Breast epithelium (tissue), 4 donors: ENCODE measurements at regions not wholly inside any gene's neighbourhood (a gene's known extent, or its start where the extent isn't known, plus 50 kb on each side); places are given as distances from the start of the nearest gene placed in this dataset.
"Not testable (repeated sequence)": the region's sequence is repeated elsewhere in the genome, so short reads cannot be mapped to it uniquely, and the experiment has no call there.

Experiments used
- DNase-seq, 2 donors: peaks; one replicate each; pipeline ENCODE4 v3.0.0-alpha.2; 2019; ENCODE audit warnings: low spot score in 2 of 2
- H3K27ac ChIP-seq, 2 donors: fragments of 200-600 bp; sonication (generic) in 1 of 2; one replicate each; pipeline ENCODE4 v1.5.1; 2016 to 2019; ENCODE audit warnings: mild to moderate bottlenecking in 1 of 2
- H3K27me3 ChIP-seq, 2 donors: fragments of 200-600 bp; sonication (generic) in 1 of 2; one replicate each; pipeline versions ENCODE4 v1.5.1 to v1.6.0; 2017 to 2019; ENCODE audit warnings: control low read depth in 1 of 2, mild to moderate bottlenecking in 1 of 2
- H3K36me3 ChIP-seq: fragments of 200-600 bp; one replicate; pipeline ENCODE4 v1.5.1; 2019
- H3K4me1 ChIP-seq, 2 donors: fragments of 200-600 bp; sonication (generic); one replicate each; pipeline ENCODE4 v1.5.1; 2016 to 2019; ENCODE audit warnings: control low read depth in 1 of 2
- H3K4me3 ChIP-seq, 3 donors: fragments of 200-600 bp; sonication (generic); 1 replicate in 2 of 3; 2 replicates in 1 of 3; pipeline ENCODE4 v1.5.1; 2016 to 2019; ENCODE audit warnings: mild to moderate bottlenecking in 3 of 3, moderate library complexity in 2 of 3
- H3K9me3 ChIP-seq, 2 donors: fragments of 200-600 bp; sonication (generic) in 1 of 2; one replicate each; pipeline ENCODE4 v1.5.1; 2016 to 2019; ENCODE audit warnings: control low read depth in 1 of 2
- POLR2A ChIP-seq: fragments of 450-650 bp; IDR thresholded peaks from one replicate; pipeline ENCODE4 v1.6.1; 2016; ENCODE audit warnings: antibody characterized with exemption, mild to moderate bottlenecking, moderate library complexity
- POLR2AphosphoS5 ChIP-seq, 3 donors: sonication (generic); formaldehyde crosslinking; IDR thresholded peaks; one replicate each; pipeline ENCODE4 v1.6.1; 2017; ENCODE audit warnings: antibody characterized with exemption in 3 of 3
- intact Hi-C: fragments of 100-400 bp; cut with DNase I; formaldehyde crosslinking; loops from one replicate; pipeline ENCODE4 v1.15.1; 2023; ENCODE audit warnings: low total_unique reads
- TF ChIP-seq, protein P1 (sequence below), 3 donors: fragments of 450-650 bp; IDR thresholded peaks; one replicate each; pipeline ENCODE4 v1.5.1; 2016 to 2017; ENCODE audit warnings: antibody characterized with exemption in 3 of 3, mild to moderate bottlenecking in 3 of 3, moderate library complexity in 3 of 3

DNA sequence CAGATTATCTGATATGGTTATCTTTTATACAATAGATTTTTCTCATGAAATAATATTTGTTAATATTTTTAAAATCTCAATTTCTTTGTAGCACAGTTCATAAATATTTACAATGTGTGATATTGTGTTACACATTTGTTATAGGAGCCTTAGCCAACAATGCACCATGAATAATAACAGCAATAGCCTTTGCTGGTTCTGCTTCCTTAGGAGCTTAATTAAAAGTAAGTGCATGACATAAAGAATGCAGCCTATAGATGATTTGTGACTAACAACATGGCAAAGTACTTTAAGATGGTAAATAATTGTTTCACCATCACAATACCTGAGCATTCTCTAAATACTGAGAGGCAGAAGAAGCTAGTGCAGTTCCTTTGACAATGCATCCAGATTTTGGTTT lies 156.3 kb upstream of the RASSF8 start:
- no peaks in the 10 kb centered on the region for H3K36me3 ChIP-seq
- H3K4me1 ChIP-seq: no peaks in the 10 kb centered on the region
- intact Hi-C loops: no loop called here
- H3K27ac ChIP-seq: no peak overlapping the region
- no peaks in the 10 kb centered on the region for H3K9me3 ChIP-seq
- DNase-seq: no peak
- no peak overlapping the region for H3K4me3 ChIP-seq
- no peaks in the 10 kb centered on the region for H3K27me3 ChIP-seq
- TF ChIP-seq POLR2A (no peak), POLR2AphosphoS5 (IDR thresholded peaks at IDR 0.05) (no peak)
- TF ChIP-seq, protein P1, sequence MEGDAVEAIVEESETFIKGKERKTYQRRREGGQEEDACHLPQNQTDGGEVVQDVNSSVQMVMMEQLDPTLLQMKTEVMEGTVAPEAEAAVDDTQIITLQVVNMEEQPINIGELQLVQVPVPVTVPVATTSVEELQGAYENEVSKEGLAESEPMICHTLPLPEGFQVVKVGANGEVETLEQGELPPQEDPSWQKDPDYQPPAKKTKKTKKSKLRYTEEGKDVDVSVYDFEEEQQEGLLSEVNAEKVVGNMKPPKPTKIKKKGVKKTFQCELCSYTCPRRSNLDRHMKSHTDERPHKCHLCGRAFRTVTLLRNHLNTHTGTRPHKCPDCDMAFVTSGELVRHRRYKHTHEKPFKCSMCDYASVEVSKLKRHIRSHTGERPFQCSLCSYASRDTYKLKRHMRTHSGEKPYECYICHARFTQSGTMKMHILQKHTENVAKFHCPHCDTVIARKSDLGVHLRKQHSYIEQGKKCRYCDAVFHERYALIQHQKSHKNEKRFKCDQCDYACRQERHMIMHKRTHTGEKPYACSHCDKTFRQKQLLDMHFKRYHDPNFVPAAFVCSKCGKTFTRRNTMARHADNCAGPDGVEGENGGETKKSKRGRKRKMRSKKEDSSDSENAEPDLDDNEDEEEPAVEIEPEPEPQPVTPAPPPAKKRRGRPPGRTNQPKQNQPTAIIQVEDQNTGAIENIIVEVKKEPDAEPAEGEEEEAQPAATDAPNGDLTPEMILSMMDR (IDR thresholded peaks at IDR 0.05): no peak

DNA sequence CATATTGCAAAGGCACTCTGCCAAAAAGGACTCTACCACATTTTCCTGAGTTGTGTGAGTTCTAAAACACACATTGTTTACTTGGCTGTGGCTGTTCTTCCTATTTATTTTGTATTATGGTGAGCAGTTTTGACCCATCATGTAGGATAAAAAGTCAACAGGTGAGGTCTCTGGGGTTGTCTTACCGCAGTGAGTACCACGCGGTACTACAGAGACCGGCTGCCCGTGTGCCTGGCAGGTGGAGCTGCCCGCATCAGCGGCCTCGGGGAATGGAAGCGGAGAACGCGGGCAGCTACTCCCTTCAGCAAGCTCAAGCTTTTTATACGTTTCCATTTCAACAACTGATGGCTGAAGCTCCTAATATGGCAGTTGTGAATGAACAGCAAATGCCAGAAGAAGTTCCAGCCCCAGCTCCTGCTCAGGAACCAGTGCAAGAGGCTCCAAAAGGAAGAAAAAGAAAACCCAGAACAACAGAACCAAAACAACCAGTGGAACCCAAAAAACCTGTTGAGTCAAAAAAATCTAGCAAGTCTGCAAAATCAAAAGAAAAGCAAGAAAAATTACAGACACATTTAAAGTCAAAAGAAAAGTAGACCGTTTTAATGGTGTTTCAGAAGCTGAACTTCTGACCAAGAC lies 155.3 kb upstream of the RASSF8 start:
- H3K4me1 ChIP-seq, DNase-seq, H3K9me3 ChIP-seq, H3K27ac ChIP-seq, H3K27me3 ChIP-seq, H3K4me3 ChIP-seq, H3K36me3 ChIP-seq, intact Hi-C loops: not testable (repeated sequence)

DNA sequence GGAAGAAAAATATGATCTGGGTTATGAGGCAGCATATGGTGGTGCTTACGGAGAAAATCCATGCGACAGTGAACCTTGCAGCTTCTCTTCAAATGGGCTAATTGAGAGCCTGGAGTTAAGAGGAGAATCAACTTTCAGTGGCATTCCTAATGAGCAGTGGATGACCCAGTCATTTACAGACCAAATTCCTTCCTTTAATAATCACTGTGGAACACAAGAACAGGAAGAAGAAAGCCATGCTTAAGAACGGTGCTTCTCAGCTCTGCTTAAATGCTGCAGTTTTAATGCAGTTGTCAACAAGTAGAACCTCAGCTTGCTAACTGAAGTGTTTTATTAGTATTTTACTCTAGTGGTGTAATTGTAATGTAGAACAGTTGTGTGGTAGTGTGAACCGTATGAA lies 154.2 kb upstream of the RASSF8 start:
- H3K27ac ChIP-seq, H3K4me1 ChIP-seq, intact Hi-C loops, H3K27me3 ChIP-seq, DNase-seq, H3K36me3 ChIP-seq, H3K4me3 ChIP-seq, H3K9me3 ChIP-seq: not testable (repeated sequence)

DNA sequence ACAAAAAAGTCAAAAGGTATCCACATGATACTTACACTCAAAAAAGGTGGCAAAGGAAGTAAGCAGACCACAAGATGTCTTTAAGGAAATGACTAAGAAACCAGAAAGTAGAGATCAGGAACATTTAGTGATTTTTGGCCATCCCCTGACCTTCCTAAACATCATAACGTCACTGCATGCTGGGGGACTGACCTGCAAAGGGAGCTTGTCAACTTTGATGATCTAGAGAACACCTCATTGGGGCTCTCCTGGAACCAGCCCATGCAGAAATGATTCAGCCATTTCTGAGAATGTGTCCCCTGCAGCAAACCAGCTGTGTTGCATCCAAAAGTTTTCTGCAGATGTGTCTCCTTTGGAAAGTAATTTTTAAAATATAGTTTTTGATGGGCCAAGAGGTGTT lies 152.2 kb upstream of the RASSF8 start:
- no peaks in the 10 kb centered on the region for H3K36me3 ChIP-seq
- no peaks in the 10 kb centered on the region for H3K4me1 ChIP-seq
- H3K9me3 ChIP-seq: no peaks in the 10 kb centered on the region
- DNase-seq: no peak
- intact Hi-C loops: no loop called here
- H3K4me3 ChIP-seq: no peak overlapping the region
- no peak overlapping the region for H3K27ac ChIP-seq
- H3K27me3 ChIP-seq: no peaks in the 10 kb centered on the region
- TF ChIP-seq POLR2AphosphoS5 (IDR thresholded peaks at IDR 0.05) (no peak), POLR2A (no peak)
- TF ChIP-seq, protein P1 (IDR thresholded peaks at IDR 0.05): no peak

DNA sequence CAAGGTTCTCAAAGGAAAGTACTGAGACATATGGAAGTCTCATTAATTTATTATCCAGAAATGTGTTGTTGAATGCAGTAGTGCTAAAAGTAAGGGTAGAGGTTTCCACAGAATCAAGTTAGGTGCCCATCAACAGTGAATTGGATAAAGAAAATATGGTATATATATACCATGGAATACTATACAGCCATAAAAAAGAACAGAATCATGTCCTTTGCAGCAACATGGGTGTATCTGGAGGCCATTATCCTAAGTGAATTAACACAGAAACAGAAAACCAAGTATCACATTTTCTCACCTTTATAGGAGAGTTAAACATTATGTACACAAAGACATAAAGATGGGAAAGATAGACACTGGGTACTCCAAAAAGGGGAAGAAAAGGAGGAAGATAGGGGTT lies 149.9 kb upstream of the RASSF8 start:
- Histone ChIP-seq H3K27ac (no peak overlapping the region), H3K27me3 (no peaks in the 10 kb centered on the region), H3K9me3 (no peaks in the 10 kb centered on the region), H3K36me3 (no peaks in the 10 kb centered on the region), H3K4me1 (no peaks in the 10 kb centered on the region), H3K4me3 (no peak overlapping the region)
- intact Hi-C loops: no loop called here
- TF ChIP-seq POLR2AphosphoS5 (IDR thresholded peaks at IDR 0.05): no peak
- TF ChIP-seq, protein P1 (IDR thresholded peaks at IDR 0.05): no peak
- no peak for TF ChIP-seq POLR2A
- no peak for DNase-seq

DNA sequence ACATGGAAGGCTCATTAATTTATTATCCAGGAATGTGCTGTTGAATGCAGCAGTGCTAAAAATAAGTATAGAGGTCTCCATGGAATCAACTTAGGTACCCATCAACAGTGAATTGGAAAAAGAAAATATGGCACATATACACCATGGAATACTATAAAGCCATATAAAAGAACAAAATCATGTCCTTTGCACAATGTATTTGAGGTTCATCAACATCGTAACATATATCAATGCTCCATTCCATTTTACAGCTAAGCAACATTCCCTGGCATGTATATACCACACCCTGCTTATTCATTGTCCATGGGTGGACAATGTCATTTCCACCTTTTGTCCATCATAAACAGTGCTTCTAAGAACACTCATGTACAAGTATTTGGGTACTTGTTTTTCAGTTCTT lies 147.8 kb upstream of the RASSF8 start:
- Histone ChIP-seq H3K4me3 (no peak overlapping the region), H3K27me3 (no peaks in the 10 kb centered on the region), H3K36me3 (no peaks in the 10 kb centered on the region), H3K27ac (no peak overlapping the region), H3K9me3 (no peaks in the 10 kb centered on the region), H3K4me1 (no peaks in the 10 kb centered on the region)
- TF ChIP-seq POLR2A: no peak
- TF ChIP-seq, protein P1 (IDR thresholded peaks at IDR 0.05): no peak
- no peak for TF ChIP-seq POLR2AphosphoS5 (IDR thresholded peaks at IDR 0.05)
- DNase-seq: no peak
- intact Hi-C loops: no loop called here
